Lung (tissue), 11 donors: ENCODE measurements at regions not wholly inside any gene's neighbourhood (a gene's known extent, or its start where the extent isn't known, plus 50 kb on each side); places are given as distances from the start of the nearest gene placed in this dataset.
"Not testable (repeated sequence)": the region's sequence is repeated elsewhere in the genome, so short reads cannot be mapped to it uniquely, and the experiment has no call there.

ENCODE experiments used
- ATAC-seq: fragments of 200-7000 bp; cut with Tn5 transposase; one replicate; pipeline ENCODE4 v1.9.1; 2020; ENCODE audit warnings: moderate number of reproducible peaks; ENCODE audit not compliant: insufficient read depth, low FRiP score
- DNase-seq, 3 donors: peaks; one replicate each; pipeline ENCODE4 v3.0.0-alpha.2; 2013 to 2017
- H3K27ac ChIP-seq, 2 donors: one replicate each; pipeline ENCODE4 v1.5.1; 2013; ENCODE audit warnings: mild to moderate bottlenecking in 2 of 2, moderate library complexity in 2 of 2, control low read depth in 1 of 2, inconsistent platforms in 1 of 2, low read depth in 1 of 2, low read length in 1 of 2
- H3K27me3 ChIP-seq, 3 donors: one replicate each; pipeline ENCODE4 v1.5.1; 2013; ENCODE audit warnings: low read length in 2 of 3; ENCODE audit not compliant: control insufficient read depth in 3 of 3, insufficient read depth in 3 of 3
- H3K36me3 ChIP-seq, 4 donors: one replicate each; pipeline ENCODE4 v1.5.1; 2013; ENCODE audit warnings: low read length in 4 of 4, mild to moderate bottlenecking in 1 of 4, moderate library complexity in 1 of 4; ENCODE audit not compliant: control insufficient read depth in 4 of 4, insufficient read depth in 4 of 4
- H3K4me1 ChIP-seq, 5 donors: one replicate each; pipeline ENCODE4 v1.5.1; 2013; ENCODE audit warnings: low read length in 5 of 5, mild to moderate bottlenecking in 2 of 5, moderate library complexity in 1 of 5; ENCODE audit not compliant: control insufficient read depth in 5 of 5, insufficient read depth in 5 of 5
- H3K4me3 ChIP-seq: one replicate; pipeline ENCODE4 v1.5.1; 2013; ENCODE audit warnings: mild to moderate bottlenecking, control low read depth, moderate library complexity
- H3K9ac ChIP-seq, 2 donors: one replicate each; pipeline ENCODE4 v1.5.1; 2013; ENCODE audit warnings: low read length in 2 of 2, control low read depth in 1 of 2; ENCODE audit not compliant: insufficient read depth in 1 of 2
- H3K9me3 ChIP-seq, 4 donors: one replicate each; pipeline ENCODE4 v1.5.1; 2013; ENCODE audit warnings: low read length in 3 of 4, mild to moderate bottlenecking in 1 of 4, moderate library complexity in 1 of 4; ENCODE audit not compliant: control insufficient read depth in 4 of 4, insufficient read depth in 3 of 4
- CTCF ChIP-seq: IDR thresholded peaks from 2 replicates; pipeline ENCODE4 v1.5.1; 2012; ENCODE audit warnings: mild to moderate bottlenecking; ENCODE audit errors: control extremely low read depth, extremely low read depth
- WGBS, 2 donors: extraction: QIAGEN DNeasy Blood & Tissue Kit; methylation state at CpG; one replicate each; pipeline ENCODE4 v1.1.7; 2013; 5-methylcytosine and 5-hydroxymethylcytosine counted together
- donor health status: control.
- donor health status: control.
- donor health status: Bipolar disorder and iron deficiency.
- donor health status: healthy.
- donor health status: DM: yes; HTN: yes; CAD: no.

GRCh38 chr3:177906126-177906511 lies 630.1 kb upstream of the KCNMB2 start:
- peak in 2 of 3 donors; percentile 39 to 50 for DNase-seq
- H3K4me1 ChIP-seq: peaks cover 0 to 20% (median 7%) of the 10 kb centered on the region in 5 donors
- no peak overlapping the region for H3K9ac ChIP-seq
- no peak overlapping the region for H3K4me3 ChIP-seq
- H3K27ac ChIP-seq: no peak overlapping the region
- peak; percentile 62 for ATAC-seq
- 56 to 77% methylated on average over 4 of the region's 4 CpGs for WGBS, 2 donors
- H3K36me3 ChIP-seq: no peaks in the 10 kb centered on the region
- TF ChIP-seq CTCF: no peak
- H3K9me3 ChIP-seq: no peaks in the 10 kb centered on the region
- H3K27me3 ChIP-seq: no peaks in the 10 kb centered on the region

- Histone ChIP-seq H3K4me3 (no peak overlapping the region), H3K9me3 (no peaks in the 10 kb centered on the region), H3K36me3 (no peaks in the 10 kb centered on the region), H3K4me1 (peaks cover 0 to 20% (median 7%) of the 10 kb centered on the region in 5 donors), H3K9ac (no peak overlapping the region), H3K27me3 (no peaks in the 10 kb centered on the region), H3K27ac (no peak overlapping the region)
- DNase-seq (no peak), ATAC-seq (no peak)
- WGBS, 2 donors: 86 to 92% methylated on average over 5 of the region's 5 CpGs
- TF ChIP-seq CTCF: no peak
These were observed 629.5 kb upstream of the KCNMB2 start for GRCh38 chr3:177906578-177907229.

- H3K9me3 ChIP-seq, ATAC-seq, H3K9ac ChIP-seq, DNase-seq, H3K4me3 ChIP-seq, H3K36me3 ChIP-seq, H3K27ac ChIP-seq, H3K27me3 ChIP-seq: not testable (repeated sequence)
- 93 to 96% methylated on average over 6 of the region's 6 CpGs for WGBS, 2 donors
- H3K4me1 ChIP-seq: peaks cover 0 to 20% (median 7%) of the 10 kb centered on the region in 5 donors
These were observed 626.7 kb upstream of the KCNMB2 start for GRCh38 chr3:177909530-177909929.

- H3K4me3 ChIP-seq: no peak overlapping the region
- peaks cover 0 to 4% (median 0%) of the 10 kb centered on the region in 4 donors for H3K9me3 ChIP-seq
- no peak for TF ChIP-seq CTCF
- no peak overlapping the region for H3K9ac ChIP-seq
- H3K36me3 ChIP-seq: no peaks in the 10 kb centered on the region
- H3K27me3 ChIP-seq: no peaks in the 10 kb centered on the region
- no peak for DNase-seq
- no peak overlapping the region for H3K27ac ChIP-seq
- no peaks in the 10 kb centered on the region for H3K4me1 ChIP-seq
- no peak for ATAC-seq
- 96 to 97% methylated on average over 10 of the region's 10 CpGs for WGBS, 2 donors
These were observed 622.0 kb upstream of the KCNMB2 start for GRCh38 chr3:177914224-177914623.
